HG03558 (cell line): ENCODE measurements at regions not wholly inside any gene's neighbourhood (a gene's known extent, or its start where the extent isn't known, plus 50 kb on each side); places are given as distances from the start of the nearest gene placed in this dataset.
"Not testable (repeated sequence)": the region's sequence is repeated elsewhere in the genome, so short reads cannot be mapped to it uniquely, and the experiment has no call there.

ENCODE experiments used
- ATAC-seq: cut with Tn5 transposase; IDR thresholded peaks from one replicate; pipeline ENCODE4 v1.9.1; 2021; ENCODE audit warnings: moderate number of reproducible peaks; ENCODE audit not compliant: unreplicated experiment; ENCODE audit errors: extremely low read depth

DNA sequence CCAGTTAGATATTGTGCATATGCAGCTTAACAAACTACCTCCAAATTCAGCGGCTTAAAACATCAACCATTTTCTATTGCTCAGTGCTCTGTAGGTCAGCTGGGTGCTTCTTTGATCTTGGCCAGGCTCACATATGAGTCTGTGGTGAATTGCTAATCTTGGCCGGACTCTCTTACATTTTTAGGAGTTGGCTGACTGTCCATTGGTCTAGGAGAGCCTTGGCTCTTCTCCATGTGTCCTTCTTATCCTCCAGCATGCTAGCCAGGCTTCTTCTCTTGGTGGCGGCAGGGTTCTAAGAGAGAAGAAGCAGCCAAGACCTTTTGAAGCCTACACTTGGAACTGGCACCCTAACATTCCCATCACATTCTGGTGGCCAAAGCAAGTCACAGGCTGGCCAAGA lies 174.3 kb upstream of the PWP1 start:
- no peak for ATAC-seq

GRCh38 chr12:107512391-107512790 lies 173.2 kb upstream of the PWP1 start:
- no peak for ATAC-seq

DNA sequence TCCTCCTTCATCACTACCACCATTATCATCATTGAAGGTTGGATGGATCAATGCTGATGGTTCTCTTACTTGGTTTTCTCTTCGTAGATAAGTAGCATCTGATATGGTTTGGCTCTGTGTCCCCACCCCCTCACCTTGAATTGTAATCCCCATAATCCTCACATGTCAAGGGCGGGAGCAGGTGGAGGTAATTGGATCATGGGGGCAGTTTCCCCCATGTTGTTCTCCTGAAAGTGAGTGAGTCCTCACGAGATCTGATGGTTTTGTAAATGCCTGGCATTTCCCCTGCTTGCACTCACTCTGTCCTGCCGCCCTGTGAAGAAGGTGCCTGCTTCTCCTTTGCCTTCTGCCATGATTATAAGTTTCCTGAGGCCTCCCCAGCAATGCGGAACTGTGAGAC lies 172.4 kb upstream of the PWP1 start:
- ATAC-seq: no peak

- ATAC-seq: no peak
Measured at GRCh38 chr12:107513636-107514400, 171.8 kb upstream of the PWP1 start.

- no peak for ATAC-seq
Measured at GRCh38 chr12:107514887-107515445, 170.6 kb upstream of the PWP1 start.

- no peak for ATAC-seq
Measured at GRCh38 chr12:107515446-107515958, 170.1 kb upstream of the PWP1 start.

DNA sequence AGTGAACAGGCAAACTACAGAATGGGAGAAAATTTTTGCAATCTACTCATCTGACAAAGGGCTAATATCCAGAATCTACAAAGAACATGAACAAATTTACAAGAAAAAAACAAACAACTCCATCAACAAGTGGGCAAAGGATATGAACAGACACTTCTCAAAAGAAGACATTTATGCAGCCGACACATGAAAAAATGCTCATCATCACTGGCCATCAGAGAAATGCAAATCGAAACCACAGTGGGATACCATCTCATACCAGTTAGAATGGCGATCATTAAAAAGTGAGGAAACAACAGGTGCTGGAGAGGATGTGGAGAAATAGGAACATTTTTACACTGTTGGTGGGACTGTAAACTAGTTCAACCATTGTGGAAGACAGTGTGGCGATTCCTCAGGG lies 167.8 kb upstream of the PWP1 start:
- ATAC-seq: not testable (repeated sequence)

DNA sequence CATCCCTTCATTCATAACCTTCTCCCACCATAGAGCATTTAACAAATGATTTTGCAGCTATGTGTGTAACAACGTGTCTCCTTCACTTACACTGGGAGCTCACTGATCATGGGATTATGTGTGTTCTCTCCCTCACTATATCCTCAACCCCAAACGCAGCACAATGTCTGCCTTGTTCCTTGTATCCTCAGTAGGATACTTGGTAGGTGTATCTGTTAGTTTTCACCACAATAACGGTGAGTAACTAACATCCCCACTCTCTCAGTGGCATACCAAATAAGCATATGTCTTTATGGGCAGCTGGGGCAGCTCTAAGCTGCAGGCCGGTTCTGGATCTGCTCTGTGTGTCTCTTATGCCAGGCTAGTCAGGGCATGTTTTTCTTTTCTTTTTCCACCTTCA lies 166.7 kb upstream of the PWP1 start:
- no peak for ATAC-seq

DNA sequence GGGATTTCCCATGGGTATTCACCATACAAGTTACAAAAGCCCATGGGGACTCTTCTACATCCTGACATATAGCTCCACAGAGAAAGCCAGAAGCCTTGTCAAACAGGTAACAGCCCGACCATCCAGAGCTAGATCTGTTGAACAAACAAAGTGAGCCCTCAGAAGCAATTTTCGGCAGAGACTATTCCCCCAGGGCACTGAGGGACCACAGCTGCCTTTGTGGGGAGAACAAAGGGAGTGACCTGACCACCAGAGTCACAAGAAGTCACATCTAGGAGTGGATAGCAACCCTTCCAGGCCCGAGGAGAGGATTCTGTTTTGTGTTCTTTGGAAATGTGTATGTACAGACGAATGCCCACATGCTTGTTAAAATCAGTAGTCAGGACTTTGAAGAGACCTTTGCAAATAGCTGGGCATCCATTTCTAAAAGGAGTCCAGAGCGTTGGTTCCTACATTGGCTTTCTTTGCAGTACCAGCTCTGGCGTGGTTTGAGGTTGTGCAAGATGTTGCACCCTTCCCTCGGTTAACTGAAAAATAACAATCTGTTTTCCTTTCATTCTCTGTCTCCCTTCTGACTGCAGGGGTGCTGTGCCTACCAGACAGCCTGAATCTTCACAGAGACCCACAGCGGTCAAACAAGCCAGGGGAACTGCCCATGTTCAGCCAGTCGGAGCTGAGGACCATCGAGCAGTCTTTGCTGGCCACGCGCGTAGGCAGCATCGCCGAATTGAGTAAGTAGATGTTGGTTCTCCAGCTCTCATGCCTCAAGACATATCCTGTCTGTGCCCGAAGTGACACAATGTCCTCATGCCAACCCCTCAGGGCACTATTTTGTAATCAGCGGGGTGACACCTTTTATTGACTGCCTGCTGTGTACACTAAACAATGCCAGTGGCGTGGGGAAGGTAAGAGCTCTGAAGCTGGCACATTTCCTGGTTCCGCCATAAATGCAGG lies 165.4 kb upstream of the PWP1 start:
- no peak for ATAC-seq

- ATAC-seq: no peak
Measured at GRCh38 chr12:107521826-107522355, 163.7 kb upstream of the PWP1 start.

DNA sequence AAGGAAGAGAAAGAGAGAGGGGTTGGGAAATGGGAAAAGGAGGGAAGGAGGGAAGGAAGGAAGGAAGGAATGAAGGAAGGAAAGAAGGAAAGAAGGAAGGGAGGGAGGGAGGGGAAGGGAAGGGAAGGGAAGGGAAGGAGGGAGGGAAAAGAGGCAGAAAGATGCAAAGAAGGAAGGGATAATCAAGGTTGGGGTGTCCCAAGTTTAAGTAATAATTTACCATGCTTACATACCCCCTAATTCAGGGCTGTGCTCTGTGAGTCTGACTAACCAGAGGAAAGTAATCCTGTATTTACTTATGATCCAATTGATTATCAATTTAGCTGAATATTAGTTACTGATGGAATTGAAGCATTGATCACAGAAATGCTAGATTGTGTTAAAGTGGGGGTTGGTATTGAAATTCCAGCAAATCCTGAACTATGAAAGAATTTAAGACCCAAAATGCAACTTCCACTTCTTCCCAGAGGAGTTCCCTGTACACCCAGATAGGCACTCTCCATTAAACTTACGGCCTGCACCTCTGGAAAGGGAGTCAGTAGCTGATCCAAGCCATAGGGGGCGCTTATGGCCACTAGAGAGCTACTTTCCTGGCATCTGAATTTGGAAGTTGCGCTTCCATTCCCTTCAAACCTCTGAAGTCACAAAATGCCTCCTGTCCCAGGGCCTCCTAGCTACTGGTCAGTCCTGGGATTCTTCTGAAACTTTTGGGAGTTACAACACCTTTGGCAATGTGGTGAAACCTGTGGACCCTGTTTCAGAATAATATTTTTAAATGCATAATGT lies 162.7 kb upstream of the PWP1 start:
- ATAC-seq: no peak

DNA sequence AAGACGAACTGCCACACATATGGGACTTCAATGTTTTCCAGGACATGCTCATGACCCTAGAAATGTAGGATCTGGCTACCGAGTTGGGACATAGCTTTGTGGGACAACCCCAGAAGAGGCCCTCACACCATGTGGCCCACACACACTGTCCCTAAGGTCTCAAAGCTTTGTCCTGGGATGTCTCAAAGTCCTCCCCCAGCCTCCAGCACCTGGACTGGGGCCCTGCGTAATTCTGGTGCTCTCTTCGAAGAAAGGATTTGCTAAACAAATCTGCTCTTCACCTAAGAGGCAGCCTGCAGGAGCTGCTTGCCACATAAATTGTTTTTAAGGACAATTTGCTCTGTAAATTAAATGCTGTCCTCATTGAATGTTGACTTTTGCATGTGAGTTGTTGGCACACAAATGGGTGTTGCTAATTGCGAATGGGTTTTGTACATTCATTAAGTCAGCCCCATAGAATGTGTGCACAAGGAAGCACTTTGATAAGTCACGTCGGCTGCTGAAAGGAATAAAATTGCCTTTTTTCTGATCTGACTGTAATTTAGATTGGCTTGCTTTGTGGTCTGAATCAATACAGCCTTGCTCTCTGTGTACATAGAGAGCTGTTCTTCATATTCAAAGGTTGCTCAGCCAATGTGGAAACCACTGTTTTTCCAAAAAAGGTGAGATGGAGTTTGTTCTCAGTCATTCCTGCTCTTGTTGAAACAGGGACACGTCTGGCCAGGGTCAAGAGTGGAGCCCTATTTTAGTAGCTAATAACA lies 161.6 kb upstream of the PWP1 start:
- no peak for ATAC-seq

GRCh38 chr12:107525063-107525718 lies 160.4 kb upstream of the PWP1 start:
- ATAC-seq: no peak

GRCh38 chr12:107525719-107526554 lies 159.7 kb upstream of the PWP1 start:
- no peak for ATAC-seq

DNA sequence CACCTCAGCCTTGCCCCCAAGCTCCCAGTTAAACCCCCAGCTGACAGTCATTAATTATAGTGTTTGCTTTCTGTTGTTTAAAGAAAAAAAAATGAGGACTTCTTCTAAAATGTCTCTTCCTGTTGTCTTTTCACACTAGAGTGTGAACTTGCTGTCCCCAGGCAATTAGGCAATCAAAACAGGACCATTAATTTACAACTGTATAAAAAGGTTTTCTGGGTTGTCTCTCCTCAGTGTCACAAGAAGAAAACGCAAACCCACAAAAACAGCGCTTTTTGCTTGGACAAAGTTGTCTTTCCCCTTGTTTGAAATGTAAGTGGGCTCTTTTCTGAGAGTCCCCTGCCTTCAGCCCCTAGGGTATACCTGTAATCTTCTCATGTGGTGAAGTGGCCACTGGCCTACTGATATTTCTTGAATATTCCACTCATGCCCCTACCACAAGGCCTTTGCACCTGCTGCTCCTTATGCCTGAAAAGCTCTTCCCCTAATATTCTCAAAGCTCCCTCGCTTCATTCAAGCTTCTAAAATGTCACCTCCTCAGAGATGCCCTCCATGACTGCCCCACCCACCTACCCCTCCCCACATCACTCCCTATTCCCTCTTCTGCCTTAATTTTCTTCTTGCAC lies 158.9 kb upstream of the PWP1 start:
- ATAC-seq: no peak

GRCh38 chr12:107528731-107529365 lies 156.8 kb upstream of the PWP1 start:
- ATAC-seq: no peak

GRCh38 chr12:107529991-107530390 lies 155.6 kb upstream of the PWP1 start:
- ATAC-seq: no peak
